GM13977 (cell line): ENCODE measurements at regions not wholly inside any gene's neighbourhood (a gene's known extent, or its start where the extent isn't known, plus 50 kb on each side); places are given as distances from the start of the nearest gene placed in this dataset.
"Not testable (repeated sequence)": the region's sequence is repeated elsewhere in the genome, so short reads cannot be mapped to it uniquely, and the experiment has no call there.

Source experiments
- DNase-seq: peaks from one replicate; pipeline ENCODE4 v3.0.0; 2012; ENCODE audit warnings: low spot score
- in situ Hi-C: fragments of 300-500 bp; cut with MboI; formaldehyde crosslinking; loops from one replicate; pipeline ENCODE4 v1.12.0; 2022; ENCODE audit warnings: low sequenced_read_pairs, low pct_unique_long_range_greater_than_20kb, mixed read lengths, inconsistent platforms; ENCODE audit not compliant: unreplicated experiment
- TF ChIP-seq, protein P1 (sequence below): IDR thresholded peaks from 2 replicates; pipeline ENCODE4 v1.5.1; 2012; ENCODE audit warnings: mild to moderate bottlenecking, control low read depth; ENCODE audit not compliant: insufficient read depth; ENCODE audit errors: extremely low read depth, missing control alignments

DNA sequence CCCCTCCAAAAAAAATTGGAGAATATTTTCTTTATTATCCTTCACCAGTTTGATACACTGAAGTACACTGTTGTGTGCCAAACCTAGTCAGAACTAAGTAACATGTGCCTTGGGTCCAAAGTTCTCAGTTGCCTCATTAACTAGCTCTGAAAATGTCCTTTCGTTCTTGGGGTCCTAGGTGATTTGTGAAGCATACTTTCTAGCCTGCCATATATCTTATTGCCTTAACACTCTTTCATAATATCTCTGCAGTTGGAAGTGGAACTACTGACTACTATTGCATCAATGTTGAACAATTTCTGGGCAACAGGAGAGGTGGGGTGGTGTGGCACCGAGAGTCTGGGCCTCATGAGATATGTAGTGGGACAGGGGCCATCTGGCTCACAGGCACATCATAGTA is 592.9 kb upstream of the FBXO33 start:
- in situ Hi-C loops = no loop called here
- no peak for DNase-seq
- TF ChIP-seq, protein P1, sequence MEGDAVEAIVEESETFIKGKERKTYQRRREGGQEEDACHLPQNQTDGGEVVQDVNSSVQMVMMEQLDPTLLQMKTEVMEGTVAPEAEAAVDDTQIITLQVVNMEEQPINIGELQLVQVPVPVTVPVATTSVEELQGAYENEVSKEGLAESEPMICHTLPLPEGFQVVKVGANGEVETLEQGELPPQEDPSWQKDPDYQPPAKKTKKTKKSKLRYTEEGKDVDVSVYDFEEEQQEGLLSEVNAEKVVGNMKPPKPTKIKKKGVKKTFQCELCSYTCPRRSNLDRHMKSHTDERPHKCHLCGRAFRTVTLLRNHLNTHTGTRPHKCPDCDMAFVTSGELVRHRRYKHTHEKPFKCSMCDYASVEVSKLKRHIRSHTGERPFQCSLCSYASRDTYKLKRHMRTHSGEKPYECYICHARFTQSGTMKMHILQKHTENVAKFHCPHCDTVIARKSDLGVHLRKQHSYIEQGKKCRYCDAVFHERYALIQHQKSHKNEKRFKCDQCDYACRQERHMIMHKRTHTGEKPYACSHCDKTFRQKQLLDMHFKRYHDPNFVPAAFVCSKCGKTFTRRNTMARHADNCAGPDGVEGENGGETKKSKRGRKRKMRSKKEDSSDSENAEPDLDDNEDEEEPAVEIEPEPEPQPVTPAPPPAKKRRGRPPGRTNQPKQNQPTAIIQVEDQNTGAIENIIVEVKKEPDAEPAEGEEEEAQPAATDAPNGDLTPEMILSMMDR = no peak

DNA sequence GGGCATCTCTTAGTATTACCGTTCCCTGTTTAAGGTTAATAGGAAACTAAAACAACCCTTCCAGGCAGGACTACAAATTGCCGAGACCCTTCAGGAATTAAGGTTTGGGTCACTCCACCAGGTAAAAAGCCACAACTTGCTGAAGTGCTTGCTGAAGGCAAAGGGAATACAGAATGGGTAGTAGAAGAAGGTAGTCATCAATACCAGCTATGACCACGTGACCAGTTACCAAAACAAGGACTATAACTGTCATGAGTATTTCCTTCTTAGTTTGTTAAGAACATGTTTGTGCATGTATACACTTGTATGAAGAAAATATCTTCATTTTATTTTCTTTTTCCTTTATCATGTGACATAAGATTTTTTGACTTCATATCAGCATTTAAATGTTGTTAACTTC is 578.7 kb upstream of the FBXO33 start:
- in situ Hi-C loops = no loop called here
- TF ChIP-seq, protein P1 = no peak

DNA sequence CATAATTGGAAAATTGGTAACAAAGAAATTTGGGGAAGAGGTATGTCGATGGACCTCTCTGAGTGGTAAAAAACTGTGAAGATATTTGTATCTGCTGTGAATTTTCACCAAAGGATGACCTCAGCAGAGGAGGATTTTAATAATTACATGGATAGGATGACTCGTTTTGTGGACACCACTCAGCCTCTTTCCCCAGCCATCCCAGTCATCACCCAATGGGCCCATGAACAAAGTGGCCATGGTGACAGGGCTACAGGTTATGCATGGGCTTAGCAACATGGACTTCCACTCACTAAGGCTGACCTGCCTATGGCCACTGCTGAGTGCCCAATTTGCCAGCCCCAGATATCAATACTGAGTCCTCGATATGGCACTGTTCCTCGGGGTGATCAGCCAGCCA is 577.5 kb upstream of the FBXO33 start:
- DNase-seq = no peak
- TF ChIP-seq, protein P1 = no peak
- in situ Hi-C loops = no loop called here

More for the DNA sequence above, 578.7 kb upstream of the FBXO33 start:
- no peak for DNase-seq

DNA sequence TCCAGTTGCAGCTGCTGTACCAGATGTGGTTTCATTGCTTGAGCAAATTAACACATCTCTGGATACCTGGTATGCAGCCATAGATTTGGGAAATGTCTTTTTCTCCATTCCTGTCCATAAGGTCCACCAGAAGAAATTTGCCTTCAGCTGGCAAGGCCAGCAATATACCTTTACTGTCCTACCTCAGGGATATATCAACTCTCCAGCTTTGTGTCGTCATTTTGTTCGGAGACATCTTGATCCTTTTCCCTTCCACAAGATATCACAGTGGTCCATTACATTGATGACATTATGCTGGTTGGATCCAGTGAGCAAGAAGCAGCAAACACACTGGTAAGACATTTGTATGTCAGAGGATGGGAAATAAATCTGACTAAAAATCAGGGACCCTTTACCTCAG is 576.1 kb upstream of the FBXO33 start:
- DNase-seq, in situ Hi-C loops: not testable (repeated sequence)

DNA sequence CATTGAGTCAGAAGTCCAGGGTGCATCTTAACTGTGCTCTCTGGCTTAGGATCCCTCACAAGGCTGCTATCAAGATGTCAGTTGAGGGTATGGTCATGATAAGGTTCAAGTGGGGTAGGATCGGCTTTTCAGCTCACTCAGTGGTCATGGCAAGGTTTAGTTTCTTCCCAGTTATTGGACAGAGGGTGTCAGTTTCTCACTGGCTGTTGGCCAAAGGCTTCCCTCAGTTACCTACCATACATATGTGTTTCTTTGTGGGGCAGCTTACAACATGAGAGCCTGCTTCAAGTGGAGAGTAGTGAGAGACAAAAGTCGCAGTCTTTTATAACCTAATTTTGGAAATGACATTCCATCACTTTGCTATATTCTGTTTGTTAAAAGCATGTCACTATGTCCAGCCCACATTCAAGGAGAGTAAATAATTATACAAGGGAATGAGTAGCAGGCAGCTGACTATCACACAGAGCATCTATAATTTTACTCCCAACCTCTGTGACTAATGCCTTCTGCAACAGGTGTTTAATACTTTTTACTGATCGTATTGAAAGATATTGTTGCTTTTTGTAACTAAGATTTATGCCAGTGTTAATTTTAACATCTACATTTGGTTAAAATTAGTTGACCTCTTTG is 572.8 kb upstream of the FBXO33 start:
- TF ChIP-seq, protein P1 = no peak
- in situ Hi-C loops = no loop called here
- DNase-seq = no peak

DNA sequence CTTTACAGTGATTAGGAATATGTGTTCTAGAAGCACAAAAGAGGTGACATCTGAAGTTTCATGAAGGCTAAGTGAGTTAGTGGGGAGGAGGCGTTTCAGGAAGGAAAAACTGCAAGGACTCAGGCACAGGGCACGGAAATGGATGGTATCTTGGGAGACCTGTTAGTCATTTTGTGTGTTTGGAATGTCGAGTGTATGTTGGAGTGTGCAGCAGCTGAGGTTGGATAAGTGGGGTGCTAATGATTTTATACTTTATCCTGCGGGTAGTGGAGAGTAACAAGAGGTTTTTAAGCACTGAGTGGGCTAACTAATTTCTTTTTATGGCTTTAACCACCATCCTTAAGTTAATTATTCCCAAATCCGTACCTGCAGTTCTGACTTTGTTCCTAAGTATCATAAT is 571.5 kb upstream of the FBXO33 start:
- in situ Hi-C loops = no loop called here
- TF ChIP-seq, protein P1 = no peak
- no peak for DNase-seq

DNA sequence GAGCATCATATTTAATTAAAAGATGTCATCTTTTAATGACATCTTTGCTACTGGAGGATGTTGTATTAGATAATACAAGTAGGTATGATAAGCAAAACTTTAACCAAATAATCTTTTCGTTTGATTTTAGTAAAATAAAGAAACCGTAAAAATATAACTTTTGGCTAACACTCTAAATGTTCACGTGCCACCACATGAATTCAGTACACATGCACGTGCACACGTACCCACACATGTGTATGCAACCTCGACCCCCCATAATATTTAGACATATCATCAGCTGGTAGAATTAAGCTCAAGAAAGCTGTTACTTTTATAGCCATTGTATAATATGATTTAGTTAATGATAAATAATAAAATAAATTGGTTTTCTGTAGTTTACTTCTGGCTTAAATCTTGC is 566.6 kb upstream of the FBXO33 start:
- no peak for DNase-seq
- in situ Hi-C loops = no loop called here
- TF ChIP-seq, protein P1 = no peak
